ENCODE measurements at regions not wholly inside any gene's neighbourhood (a gene's known extent, or its start where the extent isn't known, plus 50 kb on each side); places are given as distances from the start of the nearest gene placed in this dataset.

GRCh38 chr12:45102818-45103217 is 51.9 kb upstream of the DBX2 start:
- no peak for DNase-seq (ENCODE audit: low read depth in 3 of 3)

DNA sequence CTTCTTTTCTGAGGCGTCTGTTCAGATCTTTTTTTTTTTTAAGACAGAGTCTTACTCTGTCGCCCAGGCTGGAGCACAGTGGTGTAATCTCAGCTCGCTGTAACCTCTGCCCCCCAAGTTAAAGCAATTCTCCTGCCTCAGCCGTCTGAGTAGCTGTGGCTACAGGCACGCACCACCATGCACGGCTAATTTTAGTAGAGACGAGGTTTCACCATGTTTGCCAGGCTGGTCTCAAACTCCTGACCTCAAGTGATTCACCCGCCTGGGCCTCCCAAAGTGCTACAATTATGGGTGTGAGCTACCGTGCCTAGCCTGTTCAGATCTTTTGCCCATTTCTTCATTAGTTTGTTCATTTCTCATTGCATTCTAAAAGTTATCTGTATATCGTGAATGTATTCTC is 55.1 kb upstream of the DBX2 start:
- DNase-seq (ENCODE audit: low read depth in 3 of 3): no peak

GRCh38 chr12:45112306-45112705 is 61.4 kb upstream of the DBX2 start:
- no peak for DNase-seq (ENCODE audit: low read depth in 3 of 3)

DNA sequence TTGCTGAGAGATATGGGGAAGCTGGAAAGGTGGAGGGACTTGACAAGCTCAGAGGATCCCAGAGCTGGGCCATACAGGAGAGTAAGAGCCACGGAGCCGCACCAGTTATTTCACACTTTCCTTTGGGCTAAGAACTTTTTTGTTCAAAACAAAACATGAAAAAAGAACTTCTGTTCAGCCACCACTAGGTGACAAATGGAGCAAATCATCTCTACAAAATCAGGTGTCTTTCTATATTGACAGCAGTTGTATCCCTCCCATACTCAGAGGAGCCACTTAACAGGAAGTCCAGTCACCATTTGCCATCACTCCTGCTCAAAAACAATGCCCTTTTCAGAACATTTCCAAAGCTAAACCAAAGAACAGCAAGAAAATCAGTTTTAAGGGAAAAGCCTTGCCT is 70.3 kb upstream of the DBX2 start:
- DNase-seq (ENCODE audit: low read depth in 3 of 3): no peak

DNA sequence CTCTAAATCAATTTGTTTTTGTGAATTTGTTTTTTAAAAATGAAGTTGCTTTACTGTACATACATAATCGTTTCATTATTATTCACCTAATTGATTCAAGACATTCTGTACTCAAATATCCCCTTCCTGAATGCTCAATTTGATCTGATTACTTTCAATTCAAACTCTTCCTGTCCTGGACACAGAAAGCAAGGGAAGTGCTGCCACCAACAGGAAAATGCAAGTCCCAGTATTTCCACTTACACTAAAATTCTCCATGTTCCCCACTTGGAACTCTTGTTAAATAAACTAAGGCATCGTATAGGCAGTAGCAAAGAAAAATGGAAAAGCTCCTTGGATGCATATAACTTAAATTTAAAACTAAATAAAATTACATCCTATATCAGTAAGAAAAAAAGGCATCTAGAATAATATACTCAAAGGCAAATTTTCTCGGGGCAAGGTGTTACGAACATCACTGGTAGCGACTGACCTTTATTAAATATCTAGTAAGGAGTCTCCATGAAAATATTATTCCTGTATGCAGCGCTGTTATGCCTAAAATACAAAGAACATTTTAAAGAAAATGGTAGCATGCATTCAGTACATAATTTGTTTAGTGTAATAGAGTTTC is 72.0 kb upstream of the DBX2 start:
- DNase-seq (ENCODE audit: low read depth in 3 of 3): no peak

DNA sequence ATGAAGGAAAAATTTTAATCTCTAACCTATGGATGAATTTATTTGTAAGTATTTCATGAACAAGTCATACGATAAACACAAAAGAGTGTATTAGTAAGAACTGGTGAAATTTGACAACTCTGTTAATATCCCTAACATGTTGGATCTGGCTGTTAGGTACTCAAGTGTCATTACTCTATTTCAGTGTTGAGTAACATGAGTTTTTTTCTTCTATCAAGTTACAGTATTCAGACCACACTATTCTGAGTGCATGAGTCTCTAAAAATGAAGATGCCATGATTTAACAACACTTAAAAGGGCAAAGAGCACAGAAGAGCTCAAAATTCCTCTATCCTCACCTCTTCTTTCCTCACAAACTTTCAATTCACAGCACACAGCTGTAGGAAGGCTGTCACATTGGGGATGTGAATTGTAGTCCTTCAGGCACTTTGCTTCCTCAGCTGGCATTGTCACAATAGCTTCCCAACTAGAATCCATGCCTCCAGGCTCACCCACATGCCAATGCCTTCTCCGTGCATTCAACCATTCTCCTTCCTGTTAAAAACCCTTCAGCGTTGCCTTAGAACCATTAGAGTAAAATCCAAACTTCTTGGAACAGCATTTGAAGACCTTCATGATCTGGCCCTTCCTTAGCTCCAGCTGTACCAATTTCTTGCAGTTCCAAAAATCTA is 73.7 kb upstream of the DBX2 start:
- DNase-seq (ENCODE audit: low read depth in 3 of 3): no peak

GRCh38 chr12:45125997-45126396 is 75.1 kb upstream of the DBX2 start:
- DNase-seq (ENCODE audit: low read depth in 3 of 3): no peak

- no peak for DNase-seq (ENCODE audit: low read depth in 3 of 3)
These were observed 77.7 kb upstream of the DBX2 start for GRCh38 chr12:45128637-45129036.

DNA sequence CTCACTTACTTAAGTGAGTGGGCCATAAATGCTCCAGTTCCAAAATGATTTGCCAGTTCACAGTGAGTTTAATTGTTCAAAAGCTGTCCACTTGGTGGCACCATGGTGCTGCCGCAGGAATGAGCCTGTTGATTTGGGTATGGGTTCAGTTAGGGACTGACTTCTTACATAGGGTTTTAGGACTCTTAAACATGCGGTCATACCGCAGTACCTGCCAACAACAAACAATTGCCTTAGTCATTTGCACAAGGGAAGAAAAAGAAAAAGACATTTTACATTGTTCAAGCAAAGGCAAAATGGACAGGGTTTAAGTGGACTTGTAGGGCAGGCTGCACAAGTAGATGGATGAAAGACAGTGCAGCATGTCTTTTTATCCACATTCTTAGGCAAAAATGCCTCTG is 80.0 kb upstream of the DBX2 start:
- peak in 2 of 3 experiments; percentile 5 to 7 for DNase-seq (ENCODE audit: low read depth in 3 of 3)

DNA sequence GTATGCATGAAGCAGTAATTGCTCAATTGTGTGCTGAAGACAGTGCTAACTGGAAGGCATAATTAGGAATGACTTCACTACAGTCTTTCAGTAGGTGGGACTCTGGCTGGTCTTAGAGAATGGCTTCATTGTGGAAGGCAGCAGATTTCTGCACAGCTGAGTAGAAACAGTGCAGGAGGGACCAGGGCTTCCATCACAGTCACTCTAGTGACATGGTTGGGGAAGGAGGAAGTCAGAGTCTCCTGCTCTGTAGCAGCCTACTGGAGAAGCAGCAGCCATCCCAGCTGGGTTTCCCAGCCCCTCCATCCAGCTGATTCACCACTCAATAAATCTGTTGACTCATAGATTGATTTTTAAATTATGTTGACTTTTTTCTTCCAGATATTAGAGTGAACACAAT is 80.6 kb upstream of the DBX2 start:
- DNase-seq (ENCODE audit: low read depth in 3 of 3): no peak

DNA sequence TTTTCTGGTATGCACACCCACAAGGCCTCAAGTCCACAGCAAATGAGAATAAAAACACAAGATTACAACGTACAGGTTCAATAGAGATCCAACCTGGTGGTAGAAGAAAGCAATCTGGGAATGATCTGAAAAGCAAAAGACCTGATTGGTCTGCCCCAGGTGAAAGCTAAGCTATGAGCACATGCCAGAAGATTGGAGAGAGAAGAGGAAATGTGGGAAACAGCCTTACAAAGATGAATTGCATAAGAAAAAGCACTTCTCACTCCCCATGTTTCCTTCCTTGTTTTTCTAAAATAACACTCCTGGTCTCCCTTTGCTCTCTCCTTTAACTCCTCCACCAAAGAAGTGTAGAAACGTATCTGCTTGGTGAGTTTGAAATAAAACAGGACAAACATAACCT is 77.3 kb upstream of the ANO6 start:
- DNase-seq (ENCODE audit: low read depth in 3 of 3): no peak

GRCh38 chr12:45148006-45148405 is 67.9 kb upstream of the ANO6 start:
- no peak for DNase-seq (ENCODE audit: low read depth in 3 of 3)

- DNase-seq (ENCODE audit: low read depth in 3 of 3): no peak
These were observed 67.3 kb upstream of the ANO6 start for GRCh38 chr12:45148619-45149018.

GRCh38 chr12:45165284-45165683 is 50.6 kb upstream of the ANO6 start:
- DNase-seq (ENCODE audit: low read depth in 3 of 3): no peak

DNA sequence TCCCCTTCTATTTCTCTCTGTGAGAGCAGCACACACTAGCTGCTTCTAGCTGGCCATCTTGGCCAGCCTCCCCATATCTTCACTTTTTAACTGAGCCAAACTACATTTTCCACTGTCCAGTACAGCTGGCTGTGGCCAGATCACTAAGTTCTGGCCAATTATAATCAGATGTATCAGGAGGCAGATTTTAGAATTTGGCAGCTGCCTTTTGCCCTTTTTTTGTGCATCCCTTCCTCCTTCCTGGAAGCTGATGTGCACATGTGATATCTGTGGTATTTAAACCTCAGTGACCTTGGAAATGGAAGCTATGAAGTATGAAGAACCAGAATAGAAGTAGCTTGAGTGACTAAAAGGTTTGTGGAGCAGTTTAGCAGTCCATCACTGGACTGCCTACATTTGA is 49.8 kb upstream of the ANO6 start:
- no peak for DNase-seq (ENCODE audit: low read depth in 3 of 3)

Data from stimulated activated CD4-positive, alpha-beta T cell treated with anti-CD3 and anti-CD28 coated beads, TNF-alpha, amount 100 ng/mL, for 24 hours (primary cell).